GM19455 (cell line): ENCODE measurements at regions not wholly inside any gene's neighbourhood (a gene's known extent, or its start where the extent isn't known, plus 50 kb on each side); places are given as distances from the start of the nearest gene placed in this dataset.
"Not testable (repeated sequence)": the region's sequence is repeated elsewhere in the genome, so short reads cannot be mapped to it uniquely, and the experiment has no call there.

ENCODE experiments used
- ATAC-seq: cut with Tn5 transposase; IDR thresholded peaks from one replicate; pipeline ENCODE4 v1.9.1; 2021; ENCODE audit not compliant: unreplicated experiment

DNA sequence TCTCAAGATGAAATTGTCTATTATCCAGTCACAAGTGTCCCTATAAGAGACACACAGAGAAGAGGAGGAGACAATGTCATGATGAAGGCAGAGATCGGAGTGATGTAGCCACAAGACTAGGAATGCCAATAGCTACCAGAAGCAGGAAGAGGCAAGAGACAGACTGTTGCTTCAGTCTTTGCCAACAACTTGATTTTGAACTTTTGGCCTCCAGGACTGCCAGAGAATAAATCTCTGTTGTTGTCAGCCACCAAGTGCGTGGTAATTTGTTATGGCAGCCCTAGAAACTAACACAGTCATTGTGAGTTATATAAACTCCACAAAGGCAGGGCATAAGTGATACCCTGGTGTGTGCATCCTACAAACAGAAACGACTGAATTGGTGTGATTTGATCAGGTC is 517.0 kb downstream of the BTBD3 start:
- ATAC-seq: no peak

- ATAC-seq: no peak
Measured at GRCh38 chr20:12435268-12435667, 517.6 kb downstream of the BTBD3 start.

DNA sequence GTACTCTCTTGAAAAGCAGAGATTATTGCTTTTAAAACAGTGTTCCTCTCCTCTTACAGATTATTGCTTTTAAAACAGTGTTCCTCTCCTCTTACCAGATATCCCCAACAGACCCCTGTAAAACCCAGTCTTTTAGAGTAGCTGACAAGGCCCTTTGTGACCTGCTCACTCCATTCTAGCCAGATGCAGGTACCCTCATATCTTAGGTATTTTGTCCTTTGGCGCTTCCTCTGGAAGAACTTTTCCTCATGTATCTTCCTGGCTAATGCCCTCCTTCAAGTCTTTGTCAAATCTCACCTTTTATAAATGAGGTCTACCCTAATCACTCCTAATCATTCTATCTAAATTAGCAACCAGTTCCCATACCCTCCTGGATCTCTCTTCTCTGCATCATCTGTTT is 536.0 kb downstream of the BTBD3 start:
- ATAC-seq: no peak

- no peak for ATAC-seq
Measured at GRCh38 chr20:12455148-12455547, 537.5 kb downstream of the BTBD3 start.

GRCh38 chr20:12458241-12458640 is 540.5 kb downstream of the BTBD3 start:
- no peak for ATAC-seq

- ATAC-seq: no peak
Measured at GRCh38 chr20:12464036-12464435, 544.7 kb upstream of the SPTLC3 start.

GRCh38 chr20:12466915-12467314 is 541.9 kb upstream of the SPTLC3 start:
- no peak for ATAC-seq

DNA sequence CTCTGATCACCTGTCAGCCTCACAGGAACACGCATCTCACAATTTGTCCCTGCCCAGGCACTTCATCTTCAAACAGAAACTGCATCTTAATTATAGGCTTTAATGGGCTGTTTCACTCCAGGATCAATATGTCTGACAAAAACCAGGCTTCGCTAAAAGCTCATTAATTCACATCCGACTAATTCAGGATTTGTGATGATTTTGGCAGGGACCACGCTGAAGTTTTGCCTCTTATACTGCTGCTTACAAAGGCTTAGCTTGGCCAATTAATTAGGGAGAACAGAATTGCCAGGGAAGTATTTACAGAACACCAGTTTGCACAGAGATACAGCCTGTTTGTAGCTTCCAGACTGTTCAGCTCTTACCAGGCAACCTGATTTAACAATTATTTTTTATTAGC is 541.0 kb upstream of the SPTLC3 start:
- ATAC-seq: no peak

- ATAC-seq: no peak
Measured at GRCh38 chr20:12482661-12483060, 526.1 kb upstream of the SPTLC3 start.

DNA sequence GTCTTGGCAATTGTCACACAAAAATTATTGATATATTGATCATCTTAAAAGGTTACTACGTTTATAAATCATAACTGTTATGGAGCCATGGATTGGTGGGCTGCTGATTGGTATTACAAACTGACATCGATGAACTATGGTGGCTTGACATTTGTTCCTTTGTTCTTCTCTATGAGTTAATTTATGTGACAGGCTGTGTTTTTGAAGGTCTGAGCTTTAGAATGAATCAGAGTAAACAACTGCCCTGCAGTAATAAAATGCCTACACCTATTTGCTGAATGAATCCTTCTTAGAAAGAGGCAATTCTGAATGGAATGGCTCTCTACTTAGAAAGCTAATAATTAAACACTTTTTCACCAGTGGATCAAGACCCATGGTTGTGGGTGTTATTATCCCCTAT is 506.3 kb upstream of the SPTLC3 start:
- no peak for ATAC-seq

DNA sequence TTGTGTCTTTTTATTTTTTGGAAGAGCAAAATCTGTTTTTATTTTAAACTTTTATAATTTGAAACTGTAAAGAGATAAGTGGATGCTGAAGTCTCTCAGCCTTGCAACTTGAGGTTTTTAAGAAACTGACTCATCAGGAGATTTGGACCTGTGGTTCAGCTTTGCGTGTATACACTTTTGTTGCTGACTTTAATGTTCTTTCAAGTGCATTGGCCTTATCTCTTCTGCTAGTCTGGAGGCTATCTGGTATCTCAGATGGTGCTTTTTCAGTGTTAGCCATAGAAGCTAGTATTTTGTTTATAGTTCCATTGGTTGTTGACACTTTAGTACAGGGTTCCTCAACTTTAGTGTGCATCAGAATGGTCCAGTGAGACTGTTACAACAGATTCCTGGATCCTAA is 504.0 kb upstream of the SPTLC3 start:
- ATAC-seq: no peak

DNA sequence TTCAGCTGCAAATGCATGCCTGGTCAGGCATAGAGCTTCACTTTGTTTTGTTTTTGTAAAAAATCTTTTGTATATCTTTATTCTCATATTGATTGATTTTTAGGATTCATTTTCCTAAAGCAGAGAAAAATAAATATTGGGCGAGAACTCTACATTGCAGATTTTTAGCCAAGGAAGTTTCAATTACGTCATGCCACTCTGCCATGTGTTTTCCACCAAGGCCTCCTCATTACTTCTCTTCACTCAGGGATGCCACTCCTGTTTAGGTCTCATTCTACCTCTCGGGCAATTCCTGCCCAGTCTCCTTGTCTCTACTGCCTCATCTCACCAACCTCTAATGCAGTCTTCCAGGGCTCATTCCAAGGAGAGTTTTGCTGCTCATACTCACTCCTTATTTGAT is 497.3 kb upstream of the SPTLC3 start:
- no peak for ATAC-seq

DNA sequence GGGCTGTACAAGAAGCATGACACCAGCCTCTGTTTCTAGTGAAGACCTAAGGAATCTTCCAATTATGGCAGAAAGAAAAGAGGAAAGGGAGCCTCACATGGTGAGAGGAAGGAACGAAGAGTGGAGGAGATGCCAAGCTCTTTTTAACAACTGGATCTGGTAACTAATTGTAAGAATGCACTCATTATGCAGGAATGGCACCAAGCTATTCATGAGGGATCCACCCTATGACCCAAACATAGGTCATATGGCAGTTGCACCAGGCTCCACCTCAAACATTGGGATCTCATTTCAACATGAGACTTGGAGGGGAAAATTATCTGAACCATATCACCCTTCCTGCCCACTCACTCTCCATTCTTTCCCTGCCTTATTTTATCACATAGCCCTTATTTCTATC is 496.0 kb upstream of the SPTLC3 start:
- ATAC-seq: no peak

DNA sequence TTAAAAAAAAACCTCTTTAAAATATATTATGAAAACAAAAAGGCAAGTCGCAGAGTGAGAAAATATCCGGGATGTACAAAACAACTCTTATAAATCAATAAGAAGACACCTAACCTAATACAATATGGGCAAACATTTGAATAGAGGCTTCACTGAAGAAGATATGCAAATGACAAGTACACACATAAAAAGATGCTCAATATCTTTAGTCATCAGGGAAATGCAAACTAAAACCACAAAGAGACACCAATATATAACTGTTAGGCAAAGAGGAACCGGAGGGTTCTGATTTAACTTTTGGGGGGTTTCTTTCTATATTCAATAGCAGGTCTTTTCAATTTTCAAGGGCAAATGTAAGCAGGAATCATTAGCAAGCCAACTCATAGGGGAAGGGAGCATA is 480.7 kb upstream of the SPTLC3 start:
- no peak for ATAC-seq

- ATAC-seq: no peak
Measured at GRCh38 chr20:12528591-12529041, 480.2 kb upstream of the SPTLC3 start.

DNA sequence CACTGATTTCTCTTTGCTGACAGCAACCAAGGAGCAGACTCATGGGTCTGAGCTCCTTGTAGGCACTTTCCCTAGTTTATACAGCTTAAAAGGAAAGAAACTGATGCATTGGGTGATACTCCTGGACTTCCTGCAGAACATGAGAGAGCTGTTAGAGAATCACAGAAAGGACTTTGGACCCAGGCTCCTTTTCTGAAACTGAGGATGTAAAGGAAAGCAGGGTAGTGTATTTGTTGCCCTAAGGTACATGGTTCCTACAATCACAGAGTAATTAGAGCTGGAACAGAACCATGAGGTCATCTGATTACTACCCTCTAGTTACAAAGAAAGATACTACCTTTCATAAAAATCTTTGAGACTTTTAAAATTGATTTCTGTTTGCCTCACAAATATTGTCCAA is 477.1 kb upstream of the SPTLC3 start:
- ATAC-seq: no peak

DNA sequence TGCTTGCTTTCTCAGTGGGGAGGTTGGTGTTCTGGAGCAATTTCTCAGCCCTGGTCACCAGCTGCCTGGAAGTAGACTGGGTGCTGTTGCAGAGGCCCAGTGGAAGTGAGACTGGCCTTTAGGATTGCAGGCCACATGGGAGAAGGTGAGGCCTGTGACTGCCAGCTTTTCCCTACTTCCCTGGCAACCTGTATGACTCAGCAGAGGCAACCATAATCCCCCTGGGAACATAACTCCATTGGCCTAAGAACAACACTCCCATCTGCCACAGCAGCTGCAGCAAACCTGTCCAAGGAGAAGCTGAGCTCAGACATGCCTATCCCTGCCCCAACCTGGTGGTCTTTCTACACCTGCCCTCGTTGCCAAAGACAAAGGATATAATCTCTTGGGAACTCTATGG is 473.5 kb upstream of the SPTLC3 start:
- ATAC-seq: no peak

DNA sequence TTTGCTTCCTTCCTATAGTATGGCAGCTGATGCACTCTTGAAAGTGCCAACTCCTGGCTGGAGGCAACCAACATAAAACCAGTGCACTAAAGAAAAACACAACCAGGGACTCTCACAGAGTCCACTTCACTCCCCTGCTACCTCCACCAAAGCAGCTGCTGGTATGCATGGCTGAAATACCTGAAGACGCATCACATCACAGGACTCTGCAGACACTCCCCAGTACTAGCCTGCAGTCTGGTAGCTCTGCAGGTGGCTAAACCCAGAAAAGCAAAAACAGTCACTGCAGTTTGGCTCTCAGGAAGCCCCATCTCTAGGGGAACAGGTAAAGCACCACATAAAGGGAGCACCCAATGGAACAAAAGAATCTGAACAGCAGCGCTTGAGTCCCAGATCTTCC is 473.0 kb upstream of the SPTLC3 start:
- no peak for ATAC-seq

GRCh38 chr20:12554426-12554825 is 454.3 kb upstream of the SPTLC3 start:
- ATAC-seq: no peak

GRCh38 chr20:12555369-12555768 is 453.4 kb upstream of the SPTLC3 start:
- no peak for ATAC-seq

GRCh38 chr20:12555849-12556248 is 452.9 kb upstream of the SPTLC3 start:
- not testable (repeated sequence) for ATAC-seq

- no peak for ATAC-seq
Measured at GRCh38 chr20:12557224-12557623, 451.5 kb upstream of the SPTLC3 start.

- no peak for ATAC-seq
Measured at GRCh38 chr20:12564979-12565378, 443.8 kb upstream of the SPTLC3 start.

DNA sequence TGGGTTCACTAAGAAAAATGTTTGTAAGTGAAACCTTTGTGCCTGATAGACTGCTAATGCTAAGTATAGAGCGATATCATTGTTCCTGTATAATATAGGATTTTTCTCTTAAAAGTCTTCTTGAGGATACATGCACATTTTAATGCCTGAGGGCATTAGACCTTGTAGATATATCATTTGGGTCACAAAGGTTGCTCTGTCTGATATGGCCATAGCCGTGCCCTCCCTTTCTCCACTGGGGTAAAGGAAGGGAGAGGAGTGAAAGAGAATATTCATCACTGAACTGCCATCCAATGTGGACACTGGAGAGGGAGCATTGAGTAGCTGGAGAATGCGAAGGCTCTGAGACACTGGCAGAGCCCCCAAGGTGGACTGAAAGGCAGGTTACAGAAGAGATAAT is 442.2 kb upstream of the SPTLC3 start:
- no peak for ATAC-seq
